ENCODE measurements at regions not wholly inside any gene's neighbourhood (a gene's known extent, or its start where the extent isn't known, plus 50 kb on each side); places are given as distances from the start of the nearest gene placed in this dataset.

- no peak for DNase-seq (ENCODE audit: low spot score)
Measured at GRCh38 chr14:53215101-53215500, 62.0 kb upstream of the DDHD1 start.

- DNase-seq (ENCODE audit: low spot score) = no peak
Measured at GRCh38 chr14:53214384-53214783, 61.3 kb upstream of the DDHD1 start.

GRCh38 chr14:53213761-53214160 lies 60.6 kb upstream of the DDHD1 start:
- no peak for DNase-seq (ENCODE audit: low spot score)

GRCh38 chr14:53209370-53209769 lies 56.2 kb upstream of the DDHD1 start:
- DNase-seq (ENCODE audit: low spot score) = no peak

All from germinal center (tissue), 1 donor.